Naive thymus-derived CD4-positive, alpha-beta T cell (primary cell): ENCODE measurements at regions not wholly inside any gene's neighbourhood (a gene's known extent, or its start where the extent isn't known, plus 50 kb on each side); places are given as distances from the start of the nearest gene placed in this dataset.

Source experiments
- ATAC-seq: fragments of 150-1000 bp; cut with Tn5 transposase; 2 replicates; pipeline ENCODE4 v1.10.0; 2021; ENCODE audit warnings: mild to moderate bottlenecking, moderate library complexity
- CTCF ChIA-PET: fragments of 350-600 bp; sonication (Branson Sonifier 250); formaldehyde crosslinking; loops from one replicate; lab custom pipeline; 2021; ENCODE audit warnings: antibody characterized with exemption; lab: Charles Lee
- POLR2A ChIA-PET: fragments of 350-600 bp; sonication (Branson Sonifier 250); formaldehyde crosslinking; loops from one replicate; lab custom pipeline; 2021; ENCODE audit warnings: antibody characterized with exemption, inconsistent platforms; lab: Charles Lee
- DNase-seq, 9 donors: peaks; one replicate each; pipeline versions ENCODE4 v3.0.0 to v3.0.0-alpha.2; 2020 to 2022; ENCODE audit warnings: mixed read lengths in 1 of 9
- H3K27ac ChIP-seq: one replicate; pipeline ENCODE4 v1.7.0; 2013; ENCODE audit warnings: mild to moderate bottlenecking, low read depth, low read length, moderate library complexity
- H3K27me3 ChIP-seq, 2 donors: one replicate each; pipeline ENCODE4 v1.7.0; 2013; ENCODE audit warnings: low read length in 2 of 2, mild to moderate bottlenecking in 2 of 2, moderate library complexity in 2 of 2; ENCODE audit not compliant: control insufficient read depth in 2 of 2, insufficient read depth in 2 of 2
- H3K36me3 ChIP-seq, 3 experiments: 1 replicate in 2 of 3; 2 replicates in 1 of 3; pipeline ENCODE4 v1.7.0; 2013; ENCODE audit warnings: low read length in 3 of 3, mild to moderate bottlenecking in 3 of 3, moderate library complexity in 1 of 3; ENCODE audit not compliant: insufficient read depth in 3 of 3, control insufficient read depth in 2 of 3
- H3K4me1 ChIP-seq, 2 donors: one replicate each; pipeline ENCODE4 v1.7.0; 2013; ENCODE audit warnings: low read length in 2 of 2, mild to moderate bottlenecking in 2 of 2, moderate library complexity in 1 of 2; ENCODE audit not compliant: control insufficient read depth in 2 of 2, insufficient read depth in 2 of 2
- H3K4me3 ChIP-seq: 2 replicates; pipeline ENCODE4 v1.7.0; 2013; ENCODE audit warnings: mild to moderate bottlenecking, low read length
- H3K9me3 ChIP-seq, 3 experiments: 1 replicate in 2 of 3; 2 replicates in 1 of 3; pipeline ENCODE4 v1.7.0; 2013; ENCODE audit warnings: low read length in 3 of 3; ENCODE audit not compliant: control insufficient read depth in 2 of 3
- H3K27ac Mint-ChIP-seq, 9 donors: one replicate each; pipeline ENCODE4 v1.8.0; 2020 to 2022; ENCODE audit warnings: mixed read lengths in 9 of 9, mild to moderate bottlenecking in 8 of 9, moderate library complexity in 5 of 9, inconsistent platforms in 2 of 9
- H3K27me3 Mint-ChIP-seq, 5 donors: one replicate each; pipeline ENCODE4 v1.8.0; 2021 to 2022; ENCODE audit warnings: mixed read lengths in 5 of 5, mild to moderate bottlenecking in 1 of 5
- H3K36me3 Mint-ChIP-seq, 5 donors: one replicate each; pipeline ENCODE4 v1.8.0; 2020 to 2022; ENCODE audit warnings: mixed read lengths in 5 of 5, mild to moderate bottlenecking in 3 of 5, inconsistent platforms in 1 of 5
- H3K4me1 Mint-ChIP-seq, 7 donors: one replicate each; pipeline ENCODE4 v1.8.0; 2020 to 2022; ENCODE audit warnings: mixed read lengths in 7 of 7, mild to moderate bottlenecking in 3 of 7, inconsistent platforms in 1 of 7
- H3K4me3 Mint-ChIP-seq, 10 donors: one replicate each; pipeline ENCODE4 v1.8.0; 2020 to 2022; ENCODE audit warnings: mild to moderate bottlenecking in 10 of 10, mixed read lengths in 10 of 10, moderate library complexity in 6 of 10, inconsistent platforms in 2 of 10
- H3K9me3 Mint-ChIP-seq, 11 donors: one replicate each; pipeline ENCODE4 v1.8.0; 2020 to 2022; ENCODE audit warnings: mixed read lengths in 11 of 11, mild to moderate bottlenecking in 4 of 11, inconsistent platforms in 1 of 11, moderate library complexity in 1 of 11
- intact Hi-C, 2 donors: fragments of 100-400 bp; cut with micrococcal nuclease; formaldehyde crosslinking; loops; one replicate each; pipeline ENCODE4 v1.15.1; 2023

GRCh38 chr5:51664491-51665250 is 281.4 kb downstream of the ISL1 start:
- no peak overlapping the region for H3K4me3 ChIP-seq
- no peaks in the 10 kb centered on the region for H3K27me3 ChIP-seq
- H3K27me3 Mint-ChIP-seq: no peaks in the 10 kb centered on the region
- no peak for ATAC-seq
- H3K9me3 Mint-ChIP-seq: peaks cover 0 to 4% (median 1%) of the 10 kb centered on the region in 11 donors
- no peak overlapping the region for H3K4me3 Mint-ChIP-seq
- H3K4me1 ChIP-seq: no peaks in the 10 kb centered on the region
- H3K27ac Mint-ChIP-seq: no peak overlapping the region
- no peaks in the 10 kb centered on the region for H3K36me3 Mint-ChIP-seq
- intact Hi-C loops: no loop called here
- H3K9me3 ChIP-seq: no peaks in the 10 kb centered on the region
- H3K27ac ChIP-seq: no peak overlapping the region
- H3K4me1 Mint-ChIP-seq: no peaks in the 10 kb centered on the region
- ChIA-PET POLR2A (no interaction called here), CTCF (no interaction called here)
- no peak for DNase-seq
- H3K36me3 ChIP-seq: no peaks in the 10 kb centered on the region

- ChIA-PET POLR2A (no interaction called here), CTCF (no interaction called here)
- H3K4me1 Mint-ChIP-seq: no peaks in the 10 kb centered on the region
- Histone ChIP-seq H3K9me3 (no peaks in the 10 kb centered on the region), H3K4me1 (no peaks in the 10 kb centered on the region), H3K27me3 (no peaks in the 10 kb centered on the region), H3K4me3 (no peak overlapping the region), H3K27ac (no peak overlapping the region), H3K36me3 (no peaks in the 10 kb centered on the region)
- H3K9me3 Mint-ChIP-seq: peaks cover 0 to 4% (median 0%) of the 10 kb centered on the region in 11 donors
- H3K27me3 Mint-ChIP-seq: no peaks in the 10 kb centered on the region
- no peaks in the 10 kb centered on the region for H3K36me3 Mint-ChIP-seq
- H3K4me3 Mint-ChIP-seq: no peak overlapping the region
- no peak for DNase-seq
- no peak for ATAC-seq
- no peak overlapping the region for H3K27ac Mint-ChIP-seq
- intact Hi-C loops: no loop called here
Observed at GRCh38 chr5:51665251-51665593, 282.0 kb downstream of the ISL1 start.

- intact Hi-C loops: no loop called here
- DNase-seq: no peak
- POLR2A ChIA-PET: no interaction called here
Observed at GRCh38 chr5:51669095-51669494, 285.8 kb downstream of the ISL1 start.

GRCh38 chr5:51678330-51678729 is 295.1 kb downstream of the ISL1 start:
- Histone ChIP-seq H3K4me3 (no peak overlapping the region), H3K36me3 (no peaks in the 10 kb centered on the region), H3K27ac (no peak overlapping the region), H3K27me3 (no peaks in the 10 kb centered on the region), H3K9me3 (no peaks in the 10 kb centered on the region), H3K4me1 (no peaks in the 10 kb centered on the region)
- Mint-ChIP-seq H3K27ac (no peak overlapping the region), H3K4me3 (no peak overlapping the region), H3K4me1 (no peaks in the 10 kb centered on the region), H3K9me3 (peaks cover 0 to 15% (median 6%) of the 10 kb centered on the region in 11 donors), H3K27me3 (no peaks in the 10 kb centered on the region), H3K36me3 (no peaks in the 10 kb centered on the region)
- ChIA-PET CTCF (no interaction called here), POLR2A (no interaction called here)
- ATAC-seq: no peak
- intact Hi-C loops: no loop called here
- no peak for DNase-seq

More at GRCh38 chr5:51669095-51669494, 285.8 kb downstream of the ISL1 start:
- H3K4me1 Mint-ChIP-seq: no peaks in the 10 kb centered on the region
- Histone ChIP-seq H3K27me3 (no peaks in the 10 kb centered on the region), H3K9me3 (no peaks in the 10 kb centered on the region), H3K36me3 (no peaks in the 10 kb centered on the region), H3K4me1 (no peaks in the 10 kb centered on the region), H3K27ac (no peak overlapping the region), H3K4me3 (no peak overlapping the region)
- peaks cover 4 to 28% (median 12%) of the 10 kb centered on the region in 11 donors for H3K9me3 Mint-ChIP-seq
- no peak overlapping the region for H3K27ac Mint-ChIP-seq
- no peaks in the 10 kb centered on the region for H3K27me3 Mint-ChIP-seq
- H3K36me3 Mint-ChIP-seq: no peaks in the 10 kb centered on the region
- no peak overlapping the region for H3K4me3 Mint-ChIP-seq
- CTCF ChIA-PET: no interaction called here
- ATAC-seq: no peak

- H3K36me3 Mint-ChIP-seq: no peaks in the 10 kb centered on the region
- DNase-seq: no peak
- intact Hi-C loops: no loop called here
- no peak for ATAC-seq
- H3K27ac Mint-ChIP-seq: no peak overlapping the region
- Histone ChIP-seq H3K4me3 (no peak overlapping the region), H3K36me3 (no peaks in the 10 kb centered on the region), H3K9me3 (no peaks in the 10 kb centered on the region), H3K27ac (no peak overlapping the region), H3K4me1 (no peaks in the 10 kb centered on the region), H3K27me3 (no peaks in the 10 kb centered on the region)
- no peaks in the 10 kb centered on the region for H3K27me3 Mint-ChIP-seq
- no peaks in the 10 kb centered on the region for H3K4me1 Mint-ChIP-seq
- ChIA-PET CTCF (no interaction called here), POLR2A (no interaction called here)
- peaks cover 0 to 15% (median 5%) of the 10 kb centered on the region in 11 donors for H3K9me3 Mint-ChIP-seq
- H3K4me3 Mint-ChIP-seq: no peak overlapping the region
Observed at GRCh38 chr5:51679286-51679685, 296.0 kb downstream of the ISL1 start.

GRCh38 chr5:51684794-51685355 is 301.6 kb downstream of the ISL1 start:
- Histone ChIP-seq H3K36me3 (no peaks in the 10 kb centered on the region), H3K4me1 (no peaks in the 10 kb centered on the region), H3K27ac (no peak overlapping the region), H3K4me3 (no peak overlapping the region), H3K9me3 (no peaks in the 10 kb centered on the region), H3K27me3 (no peaks in the 10 kb centered on the region)
- Mint-ChIP-seq H3K27me3 (no peaks in the 10 kb centered on the region), H3K36me3 (no peaks in the 10 kb centered on the region), H3K27ac (no peak overlapping the region), H3K4me3 (no peak overlapping the region), H3K9me3 (peaks cover 0 to 15% (median 4%) of the 10 kb centered on the region in 11 donors), H3K4me1 (no peaks in the 10 kb centered on the region)
- intact Hi-C loops: no loop called here
- ATAC-seq: no peak
- DNase-seq: no peak
- ChIA-PET POLR2A (no interaction called here), CTCF (no interaction called here)

GRCh38 chr5:51685419-51685818 is 302.2 kb downstream of the ISL1 start:
- no peak overlapping the region for H3K27ac Mint-ChIP-seq
- no peak for DNase-seq
- H3K27ac ChIP-seq: no peak overlapping the region
- no peaks in the 10 kb centered on the region for H3K27me3 Mint-ChIP-seq
- no peaks in the 10 kb centered on the region for H3K36me3 ChIP-seq
- no peak for ATAC-seq
- H3K4me1 ChIP-seq: no peaks in the 10 kb centered on the region
- no peak overlapping the region for H3K4me3 ChIP-seq
- H3K9me3 Mint-ChIP-seq: peaks cover 0 to 10% (median 4%) of the 10 kb centered on the region in 11 donors
- H3K36me3 Mint-ChIP-seq: no peaks in the 10 kb centered on the region
- H3K27me3 ChIP-seq: no peaks in the 10 kb centered on the region
- CTCF ChIA-PET: no interaction called here
- H3K4me1 Mint-ChIP-seq: no peaks in the 10 kb centered on the region
- H3K4me3 Mint-ChIP-seq: no peak overlapping the region
- POLR2A ChIA-PET: no interaction called here
- H3K9me3 ChIP-seq: no peaks in the 10 kb centered on the region
- intact Hi-C loops: no loop called here
